Kidney epithelial cell (primary cell): ENCODE measurements at regions not wholly inside any gene's neighbourhood (a gene's known extent, or its start where the extent isn't known, plus 50 kb on each side); places are given as distances from the start of the nearest gene placed in this dataset.
A peak's percentile ranks its signal among the peaks of the same experiment; 100 is the strongest.
"Not testable (repeated sequence)": the region's sequence is repeated elsewhere in the genome, so short reads cannot be mapped to it uniquely, and the experiment has no call there.

Source experiments
- DNase-seq: peaks from one replicate; pipeline ENCODE4 v3.0.0-alpha.2; 2010; ENCODE audit warnings: low read depth
- H3K27me3 ChIP-seq: 2 replicates; pipeline ENCODE4 v1.6.0; 2011; ENCODE audit warnings: low read length; ENCODE audit not compliant: control insufficient read depth, insufficient read depth
- H3K36me3 ChIP-seq: 2 replicates; pipeline ENCODE4 v1.5.1; 2011; ENCODE audit warnings: low read length; ENCODE audit not compliant: control insufficient read depth, insufficient read depth
- H3K4me3 ChIP-seq: 2 replicates; pipeline ENCODE4 v1.5.1; 2011; ENCODE audit warnings: low read depth, mild to moderate bottlenecking, control low read depth, low read length

DNA sequence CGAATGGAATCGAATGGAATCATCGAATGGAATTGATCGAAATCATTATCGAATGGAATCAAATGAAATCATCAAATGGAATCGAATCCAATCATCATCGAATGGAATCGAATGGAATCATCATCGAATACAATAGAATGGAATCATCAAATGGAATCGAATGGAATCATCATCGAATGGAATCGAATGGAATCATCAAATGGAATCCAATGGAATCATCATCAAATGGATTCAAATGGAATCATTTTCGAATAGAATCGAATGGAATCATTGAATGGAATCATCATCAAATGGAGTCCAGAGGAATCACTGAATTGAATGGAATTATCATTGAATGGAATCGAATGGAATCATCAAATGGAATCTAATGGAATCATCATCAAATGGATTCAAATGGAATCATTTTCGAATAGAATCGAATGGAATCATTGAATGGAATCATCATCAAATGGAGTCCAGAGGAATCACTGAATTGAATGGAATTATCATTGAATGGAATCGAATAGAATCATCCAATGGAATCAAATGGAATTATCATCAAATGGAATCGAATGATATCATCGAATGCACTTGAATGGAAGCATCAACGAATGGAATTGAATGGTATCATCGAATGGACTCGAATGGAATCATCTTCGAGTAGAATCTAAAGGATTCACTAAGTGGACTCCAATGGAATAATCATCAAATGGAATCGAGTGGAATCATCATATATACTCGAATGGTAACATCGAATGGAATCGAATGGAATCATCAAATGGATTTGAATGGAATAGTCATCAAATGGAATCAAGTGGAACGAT lies 230.3 kb downstream of the SHCBP1 start:
- H3K36me3 ChIP-seq, H3K4me3 ChIP-seq, DNase-seq, H3K27me3 ChIP-seq: not testable (repeated sequence)

DNA sequence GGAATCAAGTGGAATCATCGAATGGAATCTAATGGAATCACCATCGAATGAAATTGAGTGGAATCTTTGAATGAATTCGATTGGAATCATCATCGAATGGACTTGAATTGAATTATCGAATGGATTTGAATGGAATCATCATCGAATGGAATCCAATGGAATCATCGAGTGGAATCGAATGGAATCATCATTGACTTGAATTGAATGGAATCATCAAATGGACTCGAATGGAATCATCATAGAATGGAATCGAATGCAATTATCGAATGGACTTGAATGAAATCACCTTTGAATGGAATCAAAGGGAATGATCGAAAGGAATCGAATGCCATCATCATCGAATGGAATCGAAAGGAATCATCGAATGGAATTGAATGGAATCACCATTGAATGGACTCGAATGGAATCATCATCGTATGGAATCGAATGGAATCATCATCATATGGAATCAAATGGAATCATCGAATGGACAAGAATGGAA lies 231.6 kb downstream of the SHCBP1 start:
- H3K36me3 ChIP-seq, H3K27me3 ChIP-seq, H3K4me3 ChIP-seq: not testable (repeated sequence)
- DNase-seq = peak; percentile 100

DNA sequence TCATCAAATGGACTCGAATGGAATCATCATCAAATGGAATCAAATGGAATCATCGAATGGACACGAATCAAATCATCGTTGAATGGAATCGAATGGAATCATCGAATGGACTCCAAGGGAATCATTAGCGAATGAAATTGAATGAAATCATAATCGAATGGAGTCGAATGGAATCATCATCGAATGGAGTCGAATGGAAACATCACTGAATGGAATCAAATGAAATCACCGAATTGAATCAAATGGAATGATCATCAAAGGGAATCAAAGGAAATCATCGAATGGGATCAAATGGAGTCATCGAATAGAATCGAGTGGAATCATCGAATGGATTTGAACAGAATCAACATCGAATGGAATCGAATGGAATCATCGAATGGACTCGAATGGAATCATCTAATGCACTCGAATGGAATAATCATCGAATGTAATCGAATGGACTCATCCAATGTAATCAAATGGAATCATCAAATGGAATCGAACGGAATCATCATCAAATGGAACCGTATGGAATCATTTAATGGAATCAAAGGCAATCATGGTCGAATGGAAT lies 232.2 kb downstream of the SHCBP1 start:
- not testable (repeated sequence) for H3K36me3 ChIP-seq, H3K27me3 ChIP-seq, H3K4me3 ChIP-seq, DNase-seq

DNA sequence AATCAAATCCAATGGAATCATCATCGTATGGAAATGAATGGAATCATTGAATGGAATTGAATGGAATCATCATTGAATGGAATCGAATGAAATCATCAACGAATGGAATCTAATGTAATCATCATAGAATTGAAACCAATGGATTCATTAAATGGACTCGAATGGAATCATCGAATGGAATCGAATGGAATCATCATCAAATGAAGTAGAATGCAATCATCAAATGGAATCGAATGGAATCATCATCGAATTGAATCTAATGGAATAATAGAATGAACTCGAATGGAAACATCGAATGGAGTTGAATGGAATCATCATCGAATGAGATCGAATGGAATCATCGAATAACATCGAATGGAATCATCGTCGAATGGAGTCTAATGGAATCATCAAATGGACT lies 232.8 kb downstream of the SHCBP1 start:
- H3K36me3 ChIP-seq, DNase-seq, H3K4me3 ChIP-seq, H3K27me3 ChIP-seq: not testable (repeated sequence)

DNA sequence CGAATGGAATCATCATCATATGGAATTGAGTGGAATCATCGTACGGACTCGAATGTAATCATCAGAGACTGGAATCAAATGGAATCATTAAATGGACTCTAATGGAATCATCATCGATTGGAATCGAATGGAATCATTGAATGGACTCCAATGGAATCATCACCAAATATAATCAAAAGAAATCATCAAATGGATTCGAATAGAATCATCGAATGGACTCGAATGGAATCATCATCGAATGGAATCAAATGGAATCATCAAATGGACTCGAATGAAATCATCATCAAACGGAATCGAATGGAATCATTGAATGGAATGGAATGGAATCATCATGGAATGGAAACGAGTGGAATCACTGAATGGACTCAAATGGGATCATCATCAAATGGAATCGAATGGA lies 233.5 kb downstream of the SHCBP1 start:
- H3K4me3 ChIP-seq, H3K27me3 ChIP-seq, H3K36me3 ChIP-seq, DNase-seq: not testable (repeated sequence)

DNA sequence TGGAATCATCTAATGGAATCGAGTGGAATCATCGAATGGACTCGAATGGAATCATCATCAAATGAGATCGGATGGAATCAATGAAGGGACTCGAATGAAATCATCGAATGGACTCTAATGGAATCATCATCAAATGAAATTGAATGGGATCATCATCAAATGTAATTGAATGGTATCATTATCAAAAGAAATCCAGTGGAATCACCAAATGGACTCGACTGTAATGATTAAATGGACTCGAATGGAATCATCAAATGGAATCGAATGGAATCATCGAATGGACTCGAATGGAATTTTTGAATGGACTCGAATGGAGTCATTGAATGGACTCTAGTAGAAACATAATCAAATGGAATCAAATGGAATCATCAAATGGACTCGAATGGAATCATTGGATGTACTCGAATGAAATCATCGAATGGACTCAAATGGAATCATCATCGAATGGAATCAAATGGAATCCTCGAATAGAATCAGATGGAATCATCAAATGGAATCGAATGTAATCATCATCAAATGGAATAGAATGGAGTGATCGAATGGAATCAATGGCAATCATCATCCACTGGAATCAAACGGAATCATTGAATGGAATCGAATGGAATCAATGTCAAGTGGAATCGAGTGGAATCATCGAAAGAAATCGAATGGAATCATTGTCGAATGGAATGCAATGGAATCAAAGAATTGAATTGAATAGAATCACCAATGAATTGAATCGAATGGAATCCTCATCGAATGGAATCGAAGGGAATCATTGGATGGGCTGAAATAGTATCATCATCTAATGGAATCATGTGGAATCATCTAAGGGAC lies 234.2 kb downstream of the SHCBP1 start:
- DNase-seq, H3K36me3 ChIP-seq, H3K27me3 ChIP-seq, H3K4me3 ChIP-seq: not testable (repeated sequence)

DNA sequence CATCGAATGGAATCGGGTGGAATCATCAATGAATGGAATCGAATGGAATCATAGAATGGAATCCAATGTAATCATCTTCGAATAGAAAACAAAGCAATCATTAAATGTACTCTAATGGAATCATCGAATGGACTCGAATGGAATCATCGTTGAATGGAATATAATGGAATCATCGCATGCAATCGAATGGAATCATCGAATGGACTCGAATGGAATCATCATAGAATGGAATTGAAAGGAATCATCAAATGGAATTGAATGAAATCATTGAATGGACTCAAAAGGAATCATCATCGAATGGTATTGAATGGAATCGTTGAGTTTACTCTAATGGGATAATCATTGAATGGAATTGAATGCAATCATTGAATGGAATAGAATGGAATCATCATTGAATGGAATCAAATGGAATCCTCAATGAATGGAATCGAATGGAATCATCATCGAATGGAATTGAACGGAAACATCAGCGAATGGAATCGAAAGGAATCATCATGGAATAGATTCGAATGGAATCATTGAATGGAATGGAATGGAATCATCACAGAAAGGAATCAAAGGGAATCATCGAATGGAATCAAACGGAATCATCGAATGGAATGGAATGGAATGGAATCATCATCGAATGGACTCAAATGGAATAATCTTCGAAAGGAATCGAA lies 234.9 kb downstream of the SHCBP1 start:
- not testable (repeated sequence) for H3K27me3 ChIP-seq, DNase-seq, H3K4me3 ChIP-seq, H3K36me3 ChIP-seq

DNA sequence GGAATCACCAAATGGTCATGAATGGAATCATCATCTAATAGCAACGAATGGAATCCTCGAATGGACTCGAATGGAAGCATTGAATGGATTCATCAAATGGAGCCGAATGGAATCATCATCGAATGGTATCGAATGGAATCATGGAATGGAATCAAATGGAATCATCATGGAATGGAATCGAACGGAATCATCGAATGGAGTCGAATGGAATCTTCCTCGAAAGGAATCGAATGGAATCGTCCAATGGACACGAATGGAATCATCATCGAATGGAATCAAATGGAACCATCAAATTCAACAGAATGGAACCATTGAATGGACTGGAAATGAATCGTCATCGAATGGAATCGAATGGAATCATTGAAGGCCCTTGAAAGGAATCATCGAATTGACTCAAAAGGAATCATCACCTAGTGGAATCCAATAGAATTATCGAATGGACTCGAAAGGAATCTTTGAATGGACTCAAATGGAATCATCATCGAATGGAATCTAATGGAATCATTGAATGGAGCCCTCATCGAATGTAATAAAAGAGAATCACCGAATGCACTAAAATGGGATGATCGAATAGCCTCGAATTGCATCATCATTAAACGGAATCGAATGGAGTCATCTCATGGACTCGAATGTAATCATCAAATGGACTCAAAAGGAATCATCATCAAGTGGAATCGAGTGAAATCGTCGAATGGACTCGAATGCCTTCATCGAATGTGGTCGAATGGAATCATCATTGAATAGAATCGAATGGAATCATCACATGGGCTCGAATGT lies 236.7 kb downstream of the SHCBP1 start:
- not testable (repeated sequence) for H3K4me3 ChIP-seq, H3K36me3 ChIP-seq, H3K27me3 ChIP-seq
- DNase-seq = peak; percentile 38

DNA sequence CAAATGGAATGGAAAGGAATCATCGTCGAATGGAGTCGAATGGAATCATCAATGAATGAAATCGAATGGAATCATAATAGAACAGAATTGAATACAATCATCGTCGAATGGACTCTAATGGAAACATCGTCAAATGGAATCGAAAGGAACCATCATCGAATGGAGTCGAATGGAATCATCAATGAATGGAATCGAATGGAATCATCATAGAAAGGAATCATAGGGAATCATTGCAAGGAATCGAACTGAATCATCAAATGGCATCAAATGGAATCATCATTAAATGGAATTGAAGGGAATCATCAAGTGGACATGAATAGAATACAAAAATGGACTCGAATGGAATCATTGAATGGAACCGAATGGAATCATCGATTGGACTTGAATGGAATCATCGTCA lies 237.6 kb downstream of the SHCBP1 start:
- not testable (repeated sequence) for H3K36me3 ChIP-seq, DNase-seq, H3K4me3 ChIP-seq, H3K27me3 ChIP-seq

DNA sequence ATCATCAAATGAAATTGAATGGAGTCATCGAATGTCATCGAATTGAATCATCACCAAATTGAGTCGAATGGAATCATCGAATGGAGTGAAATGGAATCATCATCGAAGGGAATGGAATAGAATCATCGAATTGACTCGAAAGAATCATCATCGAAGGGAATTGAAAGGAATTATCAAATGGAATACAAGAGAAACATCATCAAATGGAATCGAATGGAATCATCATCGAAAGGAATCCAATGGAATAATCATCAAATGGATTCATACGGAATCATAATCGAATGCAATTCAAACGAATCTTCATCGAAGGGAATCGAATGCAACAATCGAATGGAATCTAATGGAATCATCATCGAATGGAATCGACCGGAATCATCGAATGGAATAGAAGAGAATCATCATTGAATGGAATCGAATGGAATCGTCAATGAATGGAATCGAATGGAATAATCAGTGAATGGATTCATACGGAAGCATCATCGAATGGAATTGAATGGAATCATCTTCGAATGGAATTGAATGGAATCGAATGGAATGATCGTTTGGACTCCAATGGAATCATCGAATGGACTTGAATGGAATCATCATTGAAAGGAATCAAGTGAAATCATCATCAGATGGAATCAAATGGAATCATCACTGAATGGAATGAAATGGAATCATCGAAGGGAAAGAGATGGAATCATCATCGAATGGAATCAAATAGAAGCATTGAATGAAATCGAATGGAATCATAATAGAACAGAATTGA lies 238.2 kb downstream of the SHCBP1 start:
- DNase-seq = peak; percentile 51
- not testable (repeated sequence) for H3K27me3 ChIP-seq, H3K4me3 ChIP-seq, H3K36me3 ChIP-seq

DNA sequence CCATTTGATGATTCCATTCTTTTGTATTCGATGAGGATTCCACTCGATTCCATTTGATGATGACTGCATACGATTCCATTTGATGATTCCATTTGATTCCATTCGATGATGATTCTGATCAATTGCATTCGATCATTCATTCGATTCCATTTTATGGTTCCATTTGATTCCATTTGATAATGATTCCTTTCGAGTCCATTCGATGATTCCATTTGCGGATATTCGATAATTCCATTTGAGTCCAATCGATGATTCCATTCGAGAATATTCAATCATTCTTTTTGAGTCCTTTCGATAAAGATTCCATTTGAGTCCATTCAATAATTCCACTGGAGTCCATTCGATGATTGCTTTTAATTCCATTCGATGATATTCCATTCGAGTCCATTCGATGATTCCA lies 239.1 kb downstream of the SHCBP1 start:
- H3K36me3 ChIP-seq, H3K4me3 ChIP-seq, DNase-seq, H3K27me3 ChIP-seq: not testable (repeated sequence)

DNA sequence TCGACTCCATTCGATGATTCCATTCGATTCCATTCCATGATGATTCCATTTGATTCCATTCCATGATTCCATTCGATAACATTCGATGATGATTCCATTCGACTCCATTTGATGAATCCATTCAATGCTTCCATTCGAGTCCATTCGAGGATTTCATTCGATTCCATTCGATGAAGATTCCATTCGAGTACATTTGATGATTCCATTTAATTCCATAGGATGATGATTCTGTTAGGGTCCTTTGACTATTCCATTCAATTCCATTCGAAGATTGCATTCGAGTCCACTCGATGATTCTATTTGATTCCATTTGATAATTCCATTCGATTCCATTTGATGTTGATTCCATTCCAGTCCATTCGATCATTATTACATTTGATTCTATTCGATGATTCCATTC lies 239.8 kb downstream of the SHCBP1 start:
- H3K4me3 ChIP-seq, H3K27me3 ChIP-seq, H3K36me3 ChIP-seq, DNase-seq: not testable (repeated sequence)
